HEK293T (cell line): ENCODE measurements at regions not wholly inside any gene's neighbourhood (a gene's known extent, or its start where the extent isn't known, plus 50 kb on each side); places are given as distances from the start of the nearest gene placed in this dataset.

Source experiments
- ARNT ChIP-seq: fragments of 450-650 bp; IDR thresholded peaks from 2 replicates; pipeline ENCODE4 v1.6.1; 2017; ENCODE audit warnings: mild to moderate bottlenecking
- BHLHE40 ChIP-seq: fragments of 450-650 bp; IDR thresholded peaks from 2 replicates; pipeline ENCODE4 v1.6.1; 2016; ENCODE audit warnings: mild to moderate bottlenecking, moderate library complexity, borderline replicate concordance
- CTBP1 ChIP-seq: fragments of 450-650 bp; IDR thresholded peaks from 2 replicates; pipeline ENCODE4 v1.6.1; 2016; ENCODE audit warnings: borderline replicate concordance
- FOXM1 ChIP-seq: fragments of 450-650 bp; IDR thresholded peaks from 2 replicates; pipeline ENCODE4 v1.6.1; 2017; ENCODE audit warnings: mild to moderate bottlenecking, borderline replicate concordance
- HDGF ChIP-seq: fragments of 450-650 bp; IDR thresholded peaks from 2 replicates; pipeline ENCODE4 v1.6.1; 2017; ENCODE audit warnings: antibody characterized with exemption, borderline replicate concordance
- SUZ12 ChIP-seq: fragments of 450-650 bp; IDR thresholded peaks from 2 replicates; pipeline ENCODE4 v1.6.1; 2016; ENCODE audit warnings: mild to moderate bottlenecking

- TF ChIP-seq BHLHE40 (no peak), CTBP1 (no peak), SUZ12 (no peak), ARNT (no peak), FOXM1 (no peak), HDGF (no peak)
These were observed 301.5 kb upstream of the FBXO33 start for GRCh38 chr14:39733741-39734140.
